Ascending aorta (tissue), 2 donors: ENCODE measurements at regions not wholly inside any gene's neighbourhood (a gene's known extent, or its start where the extent isn't known, plus 50 kb on each side); places are given as distances from the start of the nearest gene placed in this dataset.
"Not testable (repeated sequence)": the region's sequence is repeated elsewhere in the genome, so short reads cannot be mapped to it uniquely, and the experiment has no call there.

Source experiments
- DNase-seq, 2 donors: peaks; one replicate each; pipeline ENCODE4 v3.0.0-alpha.2; 2019; ENCODE audit warnings: low spot score in 2 of 2
- H3K27ac ChIP-seq, 2 donors: fragments of 200-600 bp; sonication (generic); one replicate each; pipeline ENCODE4 v1.5.1; 2016 to 2017; ENCODE audit warnings: mild to moderate bottlenecking in 1 of 2
- H3K27me3 ChIP-seq: fragments of 200-600 bp; sonication (generic); one replicate; pipeline ENCODE4 v1.5.1; 2017
- H3K36me3 ChIP-seq, 2 donors: fragments of 200-600 bp; sonication (generic); one replicate each; pipeline ENCODE4 v1.5.1; 2016
- H3K4me1 ChIP-seq, 2 donors: fragments of 200-600 bp; sonication (generic); one replicate each; pipeline ENCODE4 v1.5.1; 2016 to 2017; ENCODE audit warnings: mild to moderate bottlenecking in 1 of 2
- H3K4me3 ChIP-seq, 2 donors: fragments of 200-600 bp; sonication (generic); one replicate each; pipeline ENCODE4 v1.5.1; 2016 to 2017; ENCODE audit warnings: mild to moderate bottlenecking in 1 of 2
- H3K9me3 ChIP-seq, 2 donors: fragments of 200-600 bp; sonication (generic); one replicate each; pipeline ENCODE4 v1.5.1; 2016
- intact Hi-C: fragments of 100-400 bp; cut with DNase I; formaldehyde crosslinking; loops from one replicate; pipeline ENCODE4 v1.15.1; 2023
- TF ChIP-seq, protein P1 (sequence below), 3 experiments: fragments of 200-600 bp in 2 of 3; fragments of 450-650 bp in 1 of 3; sonication (generic) in 2 of 3; IDR thresholded peaks; one replicate each; pipeline ENCODE4 v1.5.1; 2016 to 2019; ENCODE audit warnings: antibody characterized with exemption in 3 of 3, mild to moderate bottlenecking in 1 of 3, moderate library complexity in 1 of 3

DNA sequence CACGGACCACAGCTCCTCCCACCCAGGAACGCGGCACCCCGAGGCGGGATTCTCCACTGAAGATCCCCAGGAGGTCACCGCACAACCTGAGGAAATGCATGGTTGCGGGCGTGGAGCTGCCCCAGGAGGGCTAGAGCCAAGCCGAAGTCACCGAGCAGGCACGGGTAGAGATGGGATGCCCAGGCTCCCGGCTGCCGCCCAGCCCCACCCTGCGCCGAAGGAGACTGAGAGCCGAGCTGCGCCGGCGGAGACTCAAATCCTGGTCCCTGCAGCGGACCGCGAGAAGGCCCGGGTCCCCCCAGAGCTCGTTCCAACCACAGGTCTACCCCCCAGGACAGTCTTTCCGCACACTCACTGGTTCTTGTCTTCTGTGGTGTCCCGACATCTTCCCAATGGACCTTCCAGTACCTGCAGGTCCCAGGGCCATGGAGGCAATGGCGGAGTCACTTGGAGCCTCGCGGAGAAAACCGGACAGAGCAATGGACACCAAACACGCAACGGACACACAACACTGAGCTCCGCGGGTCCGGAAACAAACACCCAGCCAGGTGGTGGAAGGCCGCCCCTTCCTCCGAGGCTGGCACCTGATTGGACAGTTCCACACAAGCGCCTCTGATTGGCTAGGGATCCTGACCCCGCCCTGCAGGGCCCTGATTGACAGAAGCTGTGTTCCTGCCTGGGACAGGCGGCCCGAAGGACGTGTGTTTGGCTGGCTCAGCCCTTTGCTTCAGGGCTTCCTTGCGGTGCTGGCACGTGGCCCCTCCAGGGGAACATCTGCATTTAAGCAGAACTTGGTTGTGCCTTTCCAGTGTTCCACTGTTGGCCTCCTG, 331.9 kb upstream of the NUPR2 start:
- intact Hi-C loops = no loop called here

GRCh38 chr7:56420528-56420927, 304.3 kb upstream of the NUPR2 start:
- H3K4me3 ChIP-seq, H3K4me1 ChIP-seq, H3K36me3 ChIP-seq, intact Hi-C loops, H3K27me3 ChIP-seq, H3K27ac ChIP-seq, H3K9me3 ChIP-seq, DNase-seq: not testable (repeated sequence)

More for the DNA sequence above, 331.9 kb upstream of the NUPR2 start:
- Histone ChIP-seq H3K27me3 (no peaks in the 10 kb centered on the region), H3K4me3 (peak overlapping the region in 1 of 2 donors; percentile 63), H3K27ac (peak overlapping the region in 1 of 2 donors; percentile 24), H3K36me3 (no peaks in the 10 kb centered on the region), H3K4me1 (no peaks in the 10 kb centered on the region), H3K9me3 (peaks cover 16 to 54% of the 10 kb centered on the region in 2 donors)
- TF ChIP-seq, protein P1, sequence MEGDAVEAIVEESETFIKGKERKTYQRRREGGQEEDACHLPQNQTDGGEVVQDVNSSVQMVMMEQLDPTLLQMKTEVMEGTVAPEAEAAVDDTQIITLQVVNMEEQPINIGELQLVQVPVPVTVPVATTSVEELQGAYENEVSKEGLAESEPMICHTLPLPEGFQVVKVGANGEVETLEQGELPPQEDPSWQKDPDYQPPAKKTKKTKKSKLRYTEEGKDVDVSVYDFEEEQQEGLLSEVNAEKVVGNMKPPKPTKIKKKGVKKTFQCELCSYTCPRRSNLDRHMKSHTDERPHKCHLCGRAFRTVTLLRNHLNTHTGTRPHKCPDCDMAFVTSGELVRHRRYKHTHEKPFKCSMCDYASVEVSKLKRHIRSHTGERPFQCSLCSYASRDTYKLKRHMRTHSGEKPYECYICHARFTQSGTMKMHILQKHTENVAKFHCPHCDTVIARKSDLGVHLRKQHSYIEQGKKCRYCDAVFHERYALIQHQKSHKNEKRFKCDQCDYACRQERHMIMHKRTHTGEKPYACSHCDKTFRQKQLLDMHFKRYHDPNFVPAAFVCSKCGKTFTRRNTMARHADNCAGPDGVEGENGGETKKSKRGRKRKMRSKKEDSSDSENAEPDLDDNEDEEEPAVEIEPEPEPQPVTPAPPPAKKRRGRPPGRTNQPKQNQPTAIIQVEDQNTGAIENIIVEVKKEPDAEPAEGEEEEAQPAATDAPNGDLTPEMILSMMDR (IDR thresholded peaks at IDR 0.05) = no peak
- peak in 1 of 2 donors; percentile 16 for DNase-seq

GRCh38 chr7:56375173-56375572, 259.0 kb upstream of the NUPR2 start:
- TF ChIP-seq, protein P1 (IDR thresholded peaks at IDR 0.05) = no peak
- no peak overlapping the region for H3K4me3 ChIP-seq
- H3K27ac ChIP-seq = no peak overlapping the region
- H3K4me1 ChIP-seq = no peaks in the 10 kb centered on the region
- no peak for DNase-seq
- intact Hi-C loops = no loop called here
- peaks cover 8% of the 10 kb centered on the region in 2 donors for H3K9me3 ChIP-seq
- no peaks in the 10 kb centered on the region for H3K36me3 ChIP-seq
- no peaks in the 10 kb centered on the region for H3K27me3 ChIP-seq

DNA sequence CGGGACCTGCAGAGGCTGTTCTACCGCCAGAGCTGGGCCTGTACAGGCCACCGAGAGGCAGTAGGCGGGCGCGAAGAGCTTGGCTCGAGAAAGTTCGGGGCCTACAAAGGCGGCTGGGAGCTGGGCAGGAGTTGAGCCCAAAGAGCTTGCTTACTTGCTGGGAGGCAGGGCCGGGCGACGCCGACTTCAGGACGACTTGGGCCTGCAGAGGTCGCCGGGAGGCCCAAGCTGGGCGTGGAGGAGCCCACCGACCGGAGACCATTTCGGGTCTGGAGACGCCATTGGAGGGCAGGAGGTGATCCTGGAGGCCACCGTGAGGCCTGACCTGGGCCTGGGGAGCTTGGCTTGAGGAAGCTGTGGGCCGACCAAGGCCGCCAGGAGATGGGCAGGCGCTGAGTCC, 258.4 kb upstream of the NUPR2 start:
- H3K27me3 ChIP-seq = not testable (repeated sequence)

DNA sequence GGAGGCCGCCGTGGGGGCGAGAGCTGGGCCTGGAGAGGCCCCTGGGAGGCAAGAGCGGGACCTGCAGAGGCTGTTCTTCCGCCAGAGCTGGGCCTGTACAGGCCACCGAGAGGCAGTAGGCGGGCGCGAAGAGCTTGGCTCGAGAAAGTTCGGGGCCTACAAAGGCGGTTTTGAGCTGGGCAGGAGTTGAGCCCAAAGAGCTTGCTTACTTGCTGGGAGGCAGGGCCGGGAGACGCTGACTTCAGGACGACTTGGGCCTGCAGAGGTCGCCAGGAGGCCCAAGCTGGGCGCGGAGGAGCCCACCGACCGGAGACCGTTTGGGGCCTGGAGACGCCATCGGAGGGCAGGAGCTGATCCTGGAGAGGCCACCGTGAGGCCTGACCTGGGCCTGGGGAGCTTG, 257.1 kb upstream of the NUPR2 start:
- H3K36me3 ChIP-seq, H3K27me3 ChIP-seq, H3K27ac ChIP-seq, H3K4me3 ChIP-seq, H3K4me1 ChIP-seq, intact Hi-C loops, H3K9me3 ChIP-seq: not testable (repeated sequence)
- peak; percentile 66 to 94 for DNase-seq

More for the DNA sequence above, 258.4 kb upstream of the NUPR2 start:
- H3K9me3 ChIP-seq, H3K27ac ChIP-seq, H3K4me3 ChIP-seq, DNase-seq, H3K36me3 ChIP-seq, intact Hi-C loops, H3K4me1 ChIP-seq: not testable (repeated sequence)

- peaks cover 8 to 12% of the 10 kb centered on the region in 2 donors for H3K9me3 ChIP-seq
- intact Hi-C loops = not testable (repeated sequence)
These were observed 255.6 kb upstream of the NUPR2 start for GRCh38 chr7:56371792-56372191.

DNA sequence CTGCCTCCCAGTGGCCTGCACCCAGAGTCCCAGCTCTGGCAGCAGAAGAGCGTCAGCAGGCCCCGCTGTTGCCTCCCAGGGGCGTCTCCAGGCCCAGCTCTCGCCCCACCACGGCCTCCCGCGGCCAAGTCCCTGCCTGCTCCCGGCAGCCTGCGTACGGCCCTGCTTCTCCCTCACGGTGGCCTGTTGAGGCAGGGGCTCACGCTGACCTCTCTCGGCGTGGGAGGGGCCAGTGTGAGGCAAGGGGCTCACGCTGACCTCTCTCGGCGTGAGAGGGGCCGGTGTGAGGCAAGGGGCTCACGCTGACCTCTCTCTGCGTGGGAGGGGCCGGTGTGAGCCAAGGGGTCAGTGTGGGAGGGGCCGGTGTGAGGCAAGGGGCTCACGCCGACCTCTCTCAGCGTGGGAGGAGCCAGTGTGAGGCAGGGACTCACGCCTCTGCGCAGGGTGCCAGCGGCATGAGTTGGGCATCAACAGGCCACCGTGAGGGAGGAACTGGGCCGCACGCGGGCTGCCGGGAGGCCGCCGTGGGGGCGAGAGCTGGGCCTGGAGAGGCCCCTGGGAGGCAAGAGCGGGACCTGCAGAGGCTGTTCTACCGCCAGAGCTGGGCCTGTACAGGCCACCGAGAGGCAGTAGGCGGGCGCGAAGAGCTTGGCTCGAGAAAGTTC, 254.1 kb upstream of the NUPR2 start:
- H3K4me1 ChIP-seq, H3K27me3 ChIP-seq, H3K27ac ChIP-seq, H3K36me3 ChIP-seq, H3K4me3 ChIP-seq, DNase-seq, intact Hi-C loops: not testable (repeated sequence)
- peaks cover 8 to 12% of the 10 kb centered on the region in 2 donors for H3K9me3 ChIP-seq

More at GRCh38 chr7:56371792-56372191, 255.6 kb upstream of the NUPR2 start:
- H3K36me3 ChIP-seq, H3K4me1 ChIP-seq, H3K27me3 ChIP-seq, H3K4me3 ChIP-seq, H3K27ac ChIP-seq: not testable (repeated sequence)
- peak; percentile 42 to 85 for DNase-seq

DNA sequence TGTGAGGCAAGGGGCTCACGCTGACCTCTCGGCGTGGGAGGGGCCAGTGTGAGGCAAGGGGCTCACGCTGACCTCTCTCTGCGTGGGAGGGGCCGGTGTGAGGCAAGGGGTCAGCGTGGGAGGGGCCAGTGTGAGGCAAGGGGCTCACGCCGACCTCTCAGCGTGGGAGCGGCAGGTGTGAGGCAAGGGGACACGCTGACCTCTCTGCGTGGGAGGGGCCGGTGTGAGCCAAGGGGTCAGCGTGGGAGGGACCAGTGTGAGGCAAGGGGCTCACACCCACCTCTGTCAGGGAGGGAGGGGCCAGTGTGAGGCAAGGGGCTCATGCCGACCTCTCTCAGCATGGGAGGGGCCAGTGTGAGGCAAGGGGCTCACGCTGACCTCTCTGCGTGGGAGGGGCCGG, 251.7 kb upstream of the NUPR2 start:
- intact Hi-C loops, H3K27ac ChIP-seq, H3K27me3 ChIP-seq, H3K4me3 ChIP-seq, H3K4me1 ChIP-seq, DNase-seq, H3K36me3 ChIP-seq, H3K9me3 ChIP-seq: not testable (repeated sequence)

- H3K27me3 ChIP-seq, intact Hi-C loops, H3K4me1 ChIP-seq, H3K27ac ChIP-seq, H3K36me3 ChIP-seq, H3K4me3 ChIP-seq, H3K9me3 ChIP-seq: not testable (repeated sequence)
- DNase-seq = peak in 1 of 2 donors; percentile 67
These were observed 251.2 kb upstream of the NUPR2 start for GRCh38 chr7:56367411-56367810.

GRCh38 chr7:56366701-56367100, 250.5 kb upstream of the NUPR2 start:
- H3K27me3 ChIP-seq, H3K4me3 ChIP-seq, H3K27ac ChIP-seq, DNase-seq, H3K9me3 ChIP-seq, intact Hi-C loops, H3K36me3 ChIP-seq, H3K4me1 ChIP-seq: not testable (repeated sequence)

- intact Hi-C loops, DNase-seq, H3K4me1 ChIP-seq, H3K9me3 ChIP-seq, H3K4me3 ChIP-seq, H3K27ac ChIP-seq, H3K36me3 ChIP-seq, H3K27me3 ChIP-seq: not testable (repeated sequence)
These were observed 236.4 kb upstream of the NUPR2 start for GRCh38 chr7:56352576-56352975.

- DNase-seq, H3K27ac ChIP-seq, H3K36me3 ChIP-seq, intact Hi-C loops, H3K4me1 ChIP-seq, H3K27me3 ChIP-seq, H3K4me3 ChIP-seq, H3K9me3 ChIP-seq: not testable (repeated sequence)
These were observed 235.0 kb upstream of the NUPR2 start for GRCh38 chr7:56351181-56351580.
